PC-3 (cell line): ENCODE measurements at regions not wholly inside any gene's neighbourhood (a gene's known extent, or its start where the extent isn't known, plus 50 kb on each side); places are given as distances from the start of the nearest gene placed in this dataset.

Source experiments
- EZH2 ChIP-seq: fragments of 300-600 bp; sonication (generic); IDR thresholded peaks from one replicate; pipeline ENCODE4 v1.6.1; 2017; ENCODE audit warnings: antibody characterized with exemption, mild to moderate bottlenecking, low read length; ENCODE audit not compliant: unreplicated experiment
- EZH2phosphoT487 ChIP-seq: fragments of 300-600 bp; sonication (generic); IDR thresholded peaks from 2 replicates; pipeline ENCODE4 v1.6.1; 2018; ENCODE audit warnings: mild to moderate bottlenecking, antibody characterized with exemption, low read length, borderline replicate concordance
- TF ChIP-seq, protein P1 (sequence below): fragments of 300-600 bp; sonication (generic); conservative IDR thresholded peaks from 2 replicates; pipeline ENCODE4 v1.5.1; 2017; ENCODE audit warnings: antibody characterized with exemption, low read depth, mild to moderate bottlenecking, low read length

DNA sequence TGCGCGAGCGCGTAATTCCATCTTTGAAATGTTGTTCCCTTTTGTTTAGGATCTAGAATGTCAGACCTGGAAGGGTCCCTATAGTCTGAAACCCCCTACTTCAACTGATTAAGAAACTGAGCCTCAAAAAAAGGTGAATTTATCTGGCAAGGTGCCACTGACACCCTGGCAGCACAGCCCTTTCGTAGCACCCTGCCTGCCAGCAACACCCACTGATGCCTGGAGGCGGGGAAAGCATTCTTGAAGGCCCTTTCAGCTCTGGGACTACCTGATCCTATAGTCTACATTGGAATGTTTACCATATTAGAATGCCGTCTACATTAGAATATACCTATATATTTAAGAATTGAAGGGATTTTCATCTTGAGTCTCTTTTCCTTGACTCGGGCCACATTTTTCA lies 542.3 kb downstream of the BUD13 start:
- TF ChIP-seq, protein P1, sequence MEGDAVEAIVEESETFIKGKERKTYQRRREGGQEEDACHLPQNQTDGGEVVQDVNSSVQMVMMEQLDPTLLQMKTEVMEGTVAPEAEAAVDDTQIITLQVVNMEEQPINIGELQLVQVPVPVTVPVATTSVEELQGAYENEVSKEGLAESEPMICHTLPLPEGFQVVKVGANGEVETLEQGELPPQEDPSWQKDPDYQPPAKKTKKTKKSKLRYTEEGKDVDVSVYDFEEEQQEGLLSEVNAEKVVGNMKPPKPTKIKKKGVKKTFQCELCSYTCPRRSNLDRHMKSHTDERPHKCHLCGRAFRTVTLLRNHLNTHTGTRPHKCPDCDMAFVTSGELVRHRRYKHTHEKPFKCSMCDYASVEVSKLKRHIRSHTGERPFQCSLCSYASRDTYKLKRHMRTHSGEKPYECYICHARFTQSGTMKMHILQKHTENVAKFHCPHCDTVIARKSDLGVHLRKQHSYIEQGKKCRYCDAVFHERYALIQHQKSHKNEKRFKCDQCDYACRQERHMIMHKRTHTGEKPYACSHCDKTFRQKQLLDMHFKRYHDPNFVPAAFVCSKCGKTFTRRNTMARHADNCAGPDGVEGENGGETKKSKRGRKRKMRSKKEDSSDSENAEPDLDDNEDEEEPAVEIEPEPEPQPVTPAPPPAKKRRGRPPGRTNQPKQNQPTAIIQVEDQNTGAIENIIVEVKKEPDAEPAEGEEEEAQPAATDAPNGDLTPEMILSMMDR, result no peak
- TF ChIP-seq EZH2 (no peak), EZH2phosphoT487 (no peak)
